ENCODE measurements at regions not wholly inside any gene's neighbourhood (a gene's known extent, or its start where the extent isn't known, plus 50 kb on each side); places are given as distances from the start of the nearest gene placed in this dataset.

- no peak for TF ChIP-seq CTCF (IDR thresholded peaks at IDR 0.05; ENCODE audit: low read depth, low read length)
- Histone ChIP-seq H3K36me3 (no peaks in the 10 kb centered on the region), H3K4me1 (no peaks in the 10 kb centered on the region), H3K27me3 (no peaks in the 10 kb centered on the region), H3K4me3 (ENCODE audit: low read depth, low read length) (no peak overlapping the region), H3K9me3 (0 out of 2 replicates have a peak, but pooled peaks cover 2% of the 10 kb centered on the region)
- no peak for DNase-seq
These were observed 1177.9 kb downstream of the DIAPH3 start for GRCh38 chr13:58985845-58986244.

GRCh38 chr13:58989556-58989955 is 1174.2 kb downstream of the DIAPH3 start:
- no peak for TF ChIP-seq CTCF (IDR thresholded peaks at IDR 0.05; ENCODE audit: low read depth, low read length)
- H3K4me3 ChIP-seq (ENCODE audit: low read depth, low read length) = no peak overlapping the region
- no peaks in the 10 kb centered on the region for H3K27me3 ChIP-seq
- peaks cover 17% of the 10 kb centered on the region for H3K4me1 ChIP-seq
- 0 out of 2 replicates have a peak, but pooled peaks cover 2% of the 10 kb centered on the region for H3K9me3 ChIP-seq
- no peaks in the 10 kb centered on the region for H3K36me3 ChIP-seq
- no peak for DNase-seq

GRCh38 chr13:58991826-58992477 is 1171.8 kb downstream of the DIAPH3 start:
- Histone ChIP-seq H3K27me3 (no peaks in the 10 kb centered on the region), H3K9me3 (no peaks in the 10 kb centered on the region), H3K4me1 (peaks cover 22% of the 10 kb centered on the region), H3K36me3 (no peaks in the 10 kb centered on the region), H3K4me3 (ENCODE audit: low read depth, low read length) (no peak overlapping the region)
- no peak for DNase-seq
- TF ChIP-seq CTCF (IDR thresholded peaks at IDR 0.05; ENCODE audit: low read depth, low read length) = no peak

GRCh38 chr13:58992478-58993042 is 1171.2 kb downstream of the DIAPH3 start:
- Histone ChIP-seq H3K9me3 (no peaks in the 10 kb centered on the region), H3K36me3 (no peaks in the 10 kb centered on the region), H3K4me1 (peaks cover 22% of the 10 kb centered on the region), H3K4me3 (ENCODE audit: low read depth, low read length) (no peak overlapping the region), H3K27me3 (no peaks in the 10 kb centered on the region)
- no peak for DNase-seq
- TF ChIP-seq CTCF (IDR thresholded peaks at IDR 0.05; ENCODE audit: low read depth, low read length) = no peak

- no peak for TF ChIP-seq CTCF (IDR thresholded peaks at IDR 0.05; ENCODE audit: low read depth, low read length)
- Histone ChIP-seq H3K4me1 (peaks cover 22% of the 10 kb centered on the region), H3K36me3 (no peaks in the 10 kb centered on the region), H3K4me3 (ENCODE audit: low read depth, low read length) (peak overlapping the region; percentile 29), H3K9me3 (no peaks in the 10 kb centered on the region), H3K27me3 (no peaks in the 10 kb centered on the region)
- peak; percentile 49 for DNase-seq
These were observed 1169.7 kb downstream of the DIAPH3 start for GRCh38 chr13:58994077-58994476.

GRCh38 chr13:58994777-58995176 is 1169.0 kb downstream of the DIAPH3 start:
- peak; percentile 49 for TF ChIP-seq CTCF (IDR thresholded peaks at IDR 0.05; ENCODE audit: low read depth, low read length)
- no peaks in the 10 kb centered on the region for H3K9me3 ChIP-seq
- no peak overlapping the region for H3K4me3 ChIP-seq (ENCODE audit: low read depth, low read length)
- no peak for DNase-seq
- no peaks in the 10 kb centered on the region for H3K36me3 ChIP-seq
- H3K4me1 ChIP-seq = peaks cover 22% of the 10 kb centered on the region
- no peaks in the 10 kb centered on the region for H3K27me3 ChIP-seq

Measured in BE2C (cell line).